CD14-positive monocyte (primary cell): ENCODE measurements at regions not wholly inside any gene's neighbourhood (a gene's known extent, or its start where the extent isn't known, plus 50 kb on each side); places are given as distances from the start of the nearest gene placed in this dataset.

Source experiments
- DNase-seq, 3 donors: peaks; one replicate each; pipeline ENCODE4 v3.0.0-alpha.2; 2011 to 2022
- H2AFZ ChIP-seq: 2 replicates; pipeline ENCODE4 v1.6.0; 2012; ENCODE audit warnings: mild to moderate bottlenecking, low read depth, low read length, inconsistent platforms; ENCODE audit not compliant: insufficient read depth, poor library complexity, severe bottlenecking
- H3K27ac ChIP-seq, 2 donors: 1 replicate in 1 of 2; 2 replicates in 1 of 2; pipeline ENCODE4 v1.5.1; 2012 to 2013; ENCODE audit warnings: low read length in 2 of 2, control low read depth in 1 of 2, inconsistent platforms in 1 of 2, low read depth in 1 of 2, mild to moderate bottlenecking in 1 of 2
- H3K27me3 ChIP-seq, 2 donors: one replicate each; pipeline versions ENCODE4 v1.6.0 to v1.6.1; 2011 to 2013; ENCODE audit warnings: low read length in 2 of 2; ENCODE audit not compliant: control insufficient read depth in 2 of 2, insufficient read depth in 2 of 2
- H3K36me3 ChIP-seq, 2 donors: replicated peaks in 1 of 2; 1 replicate in 1 of 2; 2 replicates in 1 of 2; pipeline versions ENCODE4 v1.5.1 to v1.6.1; 2012 to 2013; ENCODE audit warnings: low read length in 2 of 2, control low read depth in 1 of 2, inconsistent platforms in 1 of 2, mild to moderate bottlenecking in 1 of 2; ENCODE audit not compliant: insufficient read depth in 2 of 2, control insufficient read depth in 1 of 2
- H3K4me1 ChIP-seq, 2 donors: 1 replicate in 1 of 2; 2 replicates in 1 of 2; pipeline versions ENCODE4 v1.5.1 to v1.6.1; 2012 to 2013; ENCODE audit warnings: low read length in 2 of 2, control low read depth in 1 of 2, inconsistent platforms in 1 of 2, mild to moderate bottlenecking in 1 of 2, moderate library complexity in 1 of 2; ENCODE audit not compliant: insufficient read depth in 2 of 2, control insufficient read depth in 1 of 2
- H3K4me2 ChIP-seq: replicated peaks from 2 replicates; pipeline ENCODE3; 2012; ENCODE audit warnings: low read length, moderate library complexity, mild to moderate bottlenecking; ENCODE audit not compliant: poor library complexity, severe bottlenecking; ENCODE audit errors: extremely low read depth
- H3K4me3 ChIP-seq, 3 experiments: fragments of 200-600 bp in 1 of 3; sonication (generic) in 1 of 3; replicated peaks in 1 of 3; 1 replicate in 2 of 3; 2 replicates in 1 of 3; pipeline ENCODE4 v1.5.1; 2011 to 2013; ENCODE audit warnings: low read length in 3 of 3, mild to moderate bottlenecking in 3 of 3, control low read depth in 2 of 3, low read depth in 2 of 3, inconsistent platforms in 1 of 3, moderate library complexity in 1 of 3
- H3K79me2 ChIP-seq: 2 replicates; pipeline ENCODE4 v1.6.0; 2012; ENCODE audit warnings: mild to moderate bottlenecking, control low read depth, inconsistent platforms, low read length, moderate library complexity; ENCODE audit not compliant: insufficient read depth
- H3K9ac ChIP-seq: 2 replicates; pipeline ENCODE4 v1.6.0; 2017; ENCODE audit warnings: low read length, mild to moderate bottlenecking; ENCODE audit not compliant: insufficient read depth, poor library complexity, severe bottlenecking
- H3K9me3 ChIP-seq, 2 donors: replicated peaks in 1 of 2; 1 replicate in 1 of 2; 2 replicates in 1 of 2; pipeline versions ENCODE4 v1.5.1 to v1.6.1; 2012 to 2013; ENCODE audit warnings: low read length in 2 of 2, control low read depth in 1 of 2; ENCODE audit not compliant: control insufficient read depth in 1 of 2, insufficient read depth in 1 of 2
- H4K20me1 ChIP-seq: 2 replicates; pipeline ENCODE4 v1.6.0; 2012; ENCODE audit warnings: mild to moderate bottlenecking, low read length, control low read depth, moderate library complexity; ENCODE audit not compliant: insufficient read depth
- H3K27ac Mint-ChIP-seq, 7 donors: one replicate each; pipeline ENCODE4 v1.8.0; 2020; ENCODE audit warnings: mild to moderate bottlenecking in 7 of 7, mixed read lengths in 7 of 7, moderate library complexity in 6 of 7, inconsistent platforms in 2 of 7
- H3K27me3 Mint-ChIP-seq, 3 donors: one replicate each; pipeline ENCODE4 v1.8.0; 2021 to 2022; ENCODE audit warnings: low read depth in 3 of 3, mild to moderate bottlenecking in 3 of 3, mixed read lengths in 3 of 3, moderate library complexity in 3 of 3, inconsistent platforms in 1 of 3
- H3K36me3 Mint-ChIP-seq, 2 donors: one replicate each; pipeline ENCODE4 v1.8.0; 2020; ENCODE audit warnings: mixed read lengths in 2 of 2, inconsistent platforms in 1 of 2, mild to moderate bottlenecking in 1 of 2
- H3K4me1 Mint-ChIP-seq: one replicate; pipeline ENCODE4 v1.8.0; 2020; ENCODE audit warnings: mild to moderate bottlenecking, mixed read lengths
- H3K4me3 Mint-ChIP-seq, 2 donors: one replicate each; pipeline ENCODE4 v1.8.0; 2020; ENCODE audit warnings: mild to moderate bottlenecking in 2 of 2, mixed read lengths in 2 of 2, moderate library complexity in 1 of 2
- H3K9me3 Mint-ChIP-seq, 7 donors: one replicate each; pipeline ENCODE4 v1.8.0; 2020 to 2022; ENCODE audit warnings: mixed read lengths in 7 of 7, mild to moderate bottlenecking in 6 of 7, moderate library complexity in 6 of 7, inconsistent platforms in 2 of 7
- CTCF ChIP-seq: fragments of 200-600 bp; IDR thresholded peaks from one replicate; pipeline ENCODE4 v1.8.0; 2022; ENCODE audit warnings: antibody characterized with exemption, mild to moderate bottlenecking
- WGBS: methylation state at CpG from one replicate; pipeline ENCODE4 v1.1.5; 2013; ENCODE audit warnings: missing lambda C conversion rate; ENCODE audit not compliant: insufficient coverage; 5-methylcytosine and 5-hydroxymethylcytosine counted together
- intact Hi-C, 2 donors: fragments of 100-400 bp; cut with micrococcal nuclease; formaldehyde crosslinking; loops; one replicate each; pipeline versions ENCODE4 v1.15.0 to v1.15.1; 2023

- Mint-ChIP-seq H3K4me1 (no peaks in the 10 kb centered on the region), H3K36me3 (no peaks in the 10 kb centered on the region), H3K4me3 (no peak overlapping the region), H3K9me3 (peaks cover 0 to 5% (median 0%) of the 10 kb centered on the region in 7 donors), H3K27me3 (no peaks in the 10 kb centered on the region), H3K27ac (no peak overlapping the region)
- H2AFZ ChIP-seq, result no peak overlapping the region
- TF ChIP-seq CTCF, result no peak
- H3K9me3 ChIP-seq, result no peaks in the 10 kb centered on the region
- no peak for DNase-seq
- H3K36me3 ChIP-seq, result no peaks in the 10 kb centered on the region
- no peaks in the 10 kb centered on the region for H3K4me1 ChIP-seq
- intact Hi-C loops, result no loop called here
- no peak overlapping the region for H3K4me3 ChIP-seq
- no peaks in the 10 kb centered on the region for H4K20me1 ChIP-seq
- no peaks in the 10 kb centered on the region for H3K79me2 ChIP-seq
- no peak overlapping the region for H3K27ac ChIP-seq
- no CpG with 5 or more reads among the region's 2 CpGs for WGBS
- no peaks in the 10 kb centered on the region for H3K27me3 ChIP-seq
- no peak overlapping the region for H3K9ac ChIP-seq
- H3K4me2 ChIP-seq, result no peak overlapping the region
These were observed 465.8 kb upstream of the ROBO1 start for GRCh38 chr3:80233576-80233975.

GRCh38 chr3:80232760-80233159 lies 465.0 kb upstream of the ROBO1 start:
- peaks cover 0 to 5% (median 0%) of the 10 kb centered on the region in 7 donors for H3K9me3 Mint-ChIP-seq
- H3K9ac ChIP-seq, result no peak overlapping the region
- no peak overlapping the region for H3K27ac Mint-ChIP-seq
- no peaks in the 10 kb centered on the region for H3K36me3 ChIP-seq
- H3K27ac ChIP-seq, result no peak overlapping the region
- H3K27me3 Mint-ChIP-seq, result no peaks in the 10 kb centered on the region
- H3K4me3 ChIP-seq, result no peak overlapping the region
- no peak overlapping the region for H2AFZ ChIP-seq
- no peaks in the 10 kb centered on the region for H3K36me3 Mint-ChIP-seq
- DNase-seq, result no peak
- no peaks in the 10 kb centered on the region for H3K9me3 ChIP-seq
- WGBS, result no CpG with 5 or more reads among the region's 5 CpGs
- no peaks in the 10 kb centered on the region for H3K4me1 ChIP-seq
- H3K4me1 Mint-ChIP-seq, result no peaks in the 10 kb centered on the region
- intact Hi-C loops, result no loop called here
- no peak overlapping the region for H3K4me3 Mint-ChIP-seq
- H3K27me3 ChIP-seq, result no peaks in the 10 kb centered on the region
- H4K20me1 ChIP-seq, result no peaks in the 10 kb centered on the region
- no peak for TF ChIP-seq CTCF
- H3K4me2 ChIP-seq, result no peak overlapping the region
- H3K79me2 ChIP-seq, result no peaks in the 10 kb centered on the region
